ENCODE measurements at regions not wholly inside any gene's neighbourhood (a gene's known extent, or its start where the extent isn't known, plus 50 kb on each side); places are given as distances from the start of the nearest gene placed in this dataset.

- TF ChIP-seq CTCF (IDR thresholded peaks at IDR 0.05; ENCODE audit: poor library complexity) (no peak), EZH2phosphoT487 (IDR thresholded peaks at IDR 0.05; ENCODE audit: low read depth, severe bottlenecking, unreplicated experiment) (no peak)
Measured at GRCh38 chr1:99461499-99461898, 184.4 kb upstream of the PALMD start.
